HUES48 (cell line): ENCODE measurements at regions not wholly inside any gene's neighbourhood (a gene's known extent, or its start where the extent isn't known, plus 50 kb on each side); places are given as distances from the start of the nearest gene placed in this dataset.
A peak's percentile ranks its signal among the peaks of the same experiment; 100 is the strongest.

ENCODE experiments used
- H3K27ac ChIP-seq: one replicate; pipeline ENCODE4 v1.7.0; 2013; ENCODE audit warnings: low read depth, low read length, inconsistent platforms
- H3K27me3 ChIP-seq: 2 replicates; pipeline ENCODE4 v1.6.1; 2013; ENCODE audit warnings: mild to moderate bottlenecking, low read length; ENCODE audit not compliant: control insufficient read depth, insufficient read depth
- H3K36me3 ChIP-seq: 2 replicates; pipeline ENCODE4 v1.6.1; 2013; ENCODE audit warnings: low read length; ENCODE audit not compliant: control insufficient read depth, insufficient read depth
- H3K4me1 ChIP-seq: 2 replicates; pipeline ENCODE4 v1.6.1; 2013; ENCODE audit warnings: mild to moderate bottlenecking, low read length; ENCODE audit not compliant: control insufficient read depth, insufficient read depth
- H3K4me3 ChIP-seq: 2 replicates; pipeline ENCODE4 v1.5.1; 2013; ENCODE audit warnings: mild to moderate bottlenecking, low read depth, low read length
- H3K9ac ChIP-seq: 2 replicates; pipeline ENCODE4 v1.6.1; 2013; ENCODE audit warnings: mild to moderate bottlenecking, low read depth, low read length, moderate library complexity
- H3K9me3 ChIP-seq: 2 replicates; pipeline ENCODE4 v1.6.1; 2013; ENCODE audit warnings: low read length; ENCODE audit not compliant: control insufficient read depth, insufficient read depth

- H3K9me3 ChIP-seq, result no peaks in the 10 kb centered on the region
- no peak overlapping the region for H3K4me3 ChIP-seq
- H3K27me3 ChIP-seq, result no peaks in the 10 kb centered on the region
- no peak overlapping the region for H3K9ac ChIP-seq
- no peak overlapping the region for H3K27ac ChIP-seq
- no peaks in the 10 kb centered on the region for H3K36me3 ChIP-seq
- H3K4me1 ChIP-seq, result no peaks in the 10 kb centered on the region
Observed at GRCh38 chr15:91535856-91536500, 317.5 kb upstream of the SLCO3A1 start.

GRCh38 chr15:91537856-91538255 lies 315.7 kb upstream of the SLCO3A1 start:
- H3K9me3 ChIP-seq, result no peaks in the 10 kb centered on the region
- H3K4me3 ChIP-seq, result no peak overlapping the region
- no peak overlapping the region for H3K27ac ChIP-seq
- H3K9ac ChIP-seq, result no peak overlapping the region
- H3K36me3 ChIP-seq, result no peaks in the 10 kb centered on the region
- H3K4me1 ChIP-seq, result no peaks in the 10 kb centered on the region
- no peaks in the 10 kb centered on the region for H3K27me3 ChIP-seq

- Histone ChIP-seq H3K36me3 (no peaks in the 10 kb centered on the region), H3K27ac (no peak overlapping the region)
Observed at GRCh38 chr15:91538782-91539181, 314.7 kb upstream of the SLCO3A1 start.

GRCh38 chr15:91541286-91541685 lies 312.2 kb upstream of the SLCO3A1 start:
- no peak overlapping the region for H3K27ac ChIP-seq
- no peak overlapping the region for H3K4me3 ChIP-seq
- H3K9me3 ChIP-seq, result no peaks in the 10 kb centered on the region
- no peaks in the 10 kb centered on the region for H3K4me1 ChIP-seq
- H3K27me3 ChIP-seq, result no peaks in the 10 kb centered on the region
- H3K36me3 ChIP-seq, result no peaks in the 10 kb centered on the region
- H3K9ac ChIP-seq, result no peak overlapping the region

More at GRCh38 chr15:91538782-91539181, 314.7 kb upstream of the SLCO3A1 start:
- Histone ChIP-seq H3K4me1 (no peaks in the 10 kb centered on the region), H3K9ac (no peak overlapping the region), H3K27me3 (no peaks in the 10 kb centered on the region), H3K9me3 (no peaks in the 10 kb centered on the region), H3K4me3 (no peak overlapping the region)

GRCh38 chr15:91542226-91542625 lies 311.3 kb upstream of the SLCO3A1 start:
- H3K4me1 ChIP-seq, result 0 out of 2 replicates have a peak, but pooled peaks cover 1% of the 10 kb centered on the region
- no peak overlapping the region for H3K9ac ChIP-seq
- H3K27ac ChIP-seq, result no peak overlapping the region
- H3K36me3 ChIP-seq, result no peaks in the 10 kb centered on the region
- H3K4me3 ChIP-seq, result no peak overlapping the region
- H3K27me3 ChIP-seq, result no peaks in the 10 kb centered on the region
- no peaks in the 10 kb centered on the region for H3K9me3 ChIP-seq

- Histone ChIP-seq H3K4me3 (no peak overlapping the region), H3K36me3 (no peaks in the 10 kb centered on the region), H3K27ac (no peak overlapping the region), H3K27me3 (no peaks in the 10 kb centered on the region), H3K9ac (no peak overlapping the region), H3K9me3 (no peaks in the 10 kb centered on the region), H3K4me1 (0 out of 2 replicates have a peak, but pooled peaks cover 8% of the 10 kb centered on the region)
Observed at GRCh38 chr15:91547356-91547755, 306.2 kb upstream of the SLCO3A1 start.

- Histone ChIP-seq H3K9ac (no peak overlapping the region), H3K27me3 (no peaks in the 10 kb centered on the region), H3K9me3 (no peaks in the 10 kb centered on the region)
Observed at GRCh38 chr15:91548549-91548948, 305.0 kb upstream of the SLCO3A1 start.

GRCh38 chr15:91549581-91549980 lies 303.9 kb upstream of the SLCO3A1 start:
- Histone ChIP-seq H3K9me3 (no peaks in the 10 kb centered on the region), H3K9ac (no peak overlapping the region), H3K27me3 (no peaks in the 10 kb centered on the region), H3K27ac (no peak overlapping the region), H3K36me3 (no peaks in the 10 kb centered on the region), H3K4me3 (no peak overlapping the region), H3K4me1 (peaks cover 13% of the 10 kb centered on the region; the same call in 1 of the 2 replicates)

More at GRCh38 chr15:91548549-91548948, 305.0 kb upstream of the SLCO3A1 start:
- no peak overlapping the region for H3K27ac ChIP-seq
- no peak overlapping the region for H3K4me3 ChIP-seq
- no peaks in the 10 kb centered on the region for H3K36me3 ChIP-seq
- peaks cover 13% of the 10 kb centered on the region; the same call in 1 of the 2 replicates for H3K4me1 ChIP-seq

- Histone ChIP-seq H3K9ac (no peak overlapping the region), H3K36me3 (no peaks in the 10 kb centered on the region), H3K27ac (no peak overlapping the region), H3K4me3 (no peak overlapping the region), H3K27me3 (no peaks in the 10 kb centered on the region), H3K4me1 (peaks cover 16% of the 10 kb centered on the region; the same call in 1 of the 2 replicates), H3K9me3 (no peaks in the 10 kb centered on the region)
Observed at GRCh38 chr15:91552555-91552954, 301.0 kb upstream of the SLCO3A1 start.

GRCh38 chr15:91553196-91553854 lies 300.2 kb upstream of the SLCO3A1 start:
- Histone ChIP-seq H3K27me3 (no peaks in the 10 kb centered on the region), H3K4me3 (no peak overlapping the region), H3K4me1 (peaks cover 12% of the 10 kb centered on the region; the same call in 1 of the 2 replicates), H3K9ac (no peak overlapping the region), H3K9me3 (no peaks in the 10 kb centered on the region), H3K27ac (no peak overlapping the region), H3K36me3 (no peaks in the 10 kb centered on the region)

- Histone ChIP-seq H3K27me3 (no peaks in the 10 kb centered on the region), H3K9ac (no peak overlapping the region), H3K4me3 (no peak overlapping the region), H3K27ac (peak overlapping the region; percentile 31), H3K36me3 (no peaks in the 10 kb centered on the region), H3K9me3 (no peaks in the 10 kb centered on the region), H3K4me1 (peaks cover 12% of the 10 kb centered on the region; the same call in 1 of the 2 replicates)
Observed at GRCh38 chr15:91555312-91555711, 298.2 kb upstream of the SLCO3A1 start.
